Breast epithelium (tissue), 3 donors: ENCODE measurements at regions not wholly inside any gene's neighbourhood (a gene's known extent, or its start where the extent isn't known, plus 50 kb on each side); places are given as distances from the start of the nearest gene placed in this dataset.

ENCODE experiments used
- CTCF ChIP-seq, 3 donors: fragments of 450-650 bp; IDR thresholded peaks; one replicate each; pipeline ENCODE4 v1.5.1; 2016 to 2017; ENCODE audit warnings: antibody characterized with exemption in 3 of 3, mild to moderate bottlenecking in 3 of 3, moderate library complexity in 3 of 3
- POLR2A ChIP-seq: fragments of 450-650 bp; IDR thresholded peaks from one replicate; pipeline ENCODE4 v1.6.1; 2016; ENCODE audit warnings: antibody characterized with exemption, mild to moderate bottlenecking, moderate library complexity

GRCh38 chr12:131458931-131459772 lies 251.7 kb upstream of the SFSWAP start:
- TF ChIP-seq POLR2A (no peak), CTCF (IDR thresholded peaks at IDR 0.05) (no peak)
